HG03521 (cell line): ENCODE measurements at regions not wholly inside any gene's neighbourhood (a gene's known extent, or its start where the extent isn't known, plus 50 kb on each side); places are given as distances from the start of the nearest gene placed in this dataset.

Experiments used
- ATAC-seq: cut with Tn5 transposase; IDR thresholded peaks from one replicate; pipeline ENCODE4 v1.9.1; 2021; ENCODE audit warnings: mild to moderate bottlenecking, moderate library complexity; ENCODE audit not compliant: unreplicated experiment

DNA sequence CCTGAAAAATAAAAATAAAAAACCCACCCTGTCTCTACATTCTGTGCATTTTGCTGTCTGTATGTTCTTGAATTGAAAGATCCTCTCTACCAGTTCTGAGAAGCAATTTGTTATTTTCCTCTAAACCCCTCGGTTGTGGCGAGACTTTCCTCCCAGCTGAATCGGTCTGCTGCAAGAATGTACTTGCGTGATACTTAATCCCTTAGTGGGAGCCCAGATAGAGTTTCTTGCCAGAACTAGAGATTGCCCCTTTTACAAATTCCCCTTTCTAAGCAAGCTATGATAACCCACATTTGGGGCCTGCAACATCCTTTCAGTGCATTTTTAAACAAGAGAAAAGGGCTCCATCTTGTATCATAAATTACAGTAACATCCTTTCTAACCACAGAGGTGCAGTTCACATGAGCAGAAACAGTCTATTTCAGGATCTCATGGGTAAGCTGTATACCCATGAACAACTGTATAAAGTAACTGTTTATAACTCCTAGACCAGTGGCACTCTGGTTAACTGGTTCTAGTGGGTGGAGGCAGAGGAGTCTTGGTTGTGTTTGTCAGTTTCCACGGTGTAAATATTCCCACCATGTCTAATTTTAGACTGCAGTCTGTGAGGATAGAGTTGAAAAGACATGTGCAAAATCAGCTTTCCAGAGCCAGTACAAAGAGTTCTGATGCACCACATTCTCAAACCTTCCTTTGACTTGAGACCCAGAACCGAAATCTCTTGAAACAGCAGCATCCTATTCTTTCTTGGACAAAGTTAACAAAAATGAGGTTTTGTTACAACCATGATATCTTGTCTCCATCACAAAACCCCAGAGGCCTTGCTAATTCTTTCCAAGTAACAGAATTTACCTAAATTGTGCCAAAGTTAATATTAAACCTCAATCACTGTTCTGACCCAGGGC is 113.1 kb upstream of the ZNF217 start:
- ATAC-seq = no peak

DNA sequence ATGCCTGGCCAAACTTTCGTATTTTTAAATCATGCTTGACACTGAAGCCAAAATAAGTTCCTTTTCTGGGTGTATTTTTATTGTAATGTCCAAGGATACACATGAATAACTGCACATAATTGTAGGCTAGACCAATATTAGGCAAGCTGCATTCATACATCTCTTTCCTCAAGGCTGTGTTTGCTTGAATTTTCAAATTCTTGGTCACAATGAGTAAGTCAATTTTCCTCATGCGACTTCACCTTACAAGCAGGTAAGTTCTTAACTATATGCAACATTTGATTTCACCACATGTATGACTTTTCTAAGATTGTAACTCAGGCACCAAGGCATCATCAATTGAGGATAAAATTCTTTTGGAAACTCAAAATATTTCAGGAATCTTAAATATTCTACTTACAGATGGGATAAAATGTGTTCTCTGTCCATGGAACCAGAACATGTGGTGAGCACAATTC is 112.4 kb upstream of the ZNF217 start:
- ATAC-seq = no peak

GRCh38 chr20:53702617-53703016 is 109.0 kb upstream of the ZNF217 start:
- no peak for ATAC-seq

GRCh38 chr20:53699906-53700305 is 106.3 kb upstream of the ZNF217 start:
- ATAC-seq = no peak

DNA sequence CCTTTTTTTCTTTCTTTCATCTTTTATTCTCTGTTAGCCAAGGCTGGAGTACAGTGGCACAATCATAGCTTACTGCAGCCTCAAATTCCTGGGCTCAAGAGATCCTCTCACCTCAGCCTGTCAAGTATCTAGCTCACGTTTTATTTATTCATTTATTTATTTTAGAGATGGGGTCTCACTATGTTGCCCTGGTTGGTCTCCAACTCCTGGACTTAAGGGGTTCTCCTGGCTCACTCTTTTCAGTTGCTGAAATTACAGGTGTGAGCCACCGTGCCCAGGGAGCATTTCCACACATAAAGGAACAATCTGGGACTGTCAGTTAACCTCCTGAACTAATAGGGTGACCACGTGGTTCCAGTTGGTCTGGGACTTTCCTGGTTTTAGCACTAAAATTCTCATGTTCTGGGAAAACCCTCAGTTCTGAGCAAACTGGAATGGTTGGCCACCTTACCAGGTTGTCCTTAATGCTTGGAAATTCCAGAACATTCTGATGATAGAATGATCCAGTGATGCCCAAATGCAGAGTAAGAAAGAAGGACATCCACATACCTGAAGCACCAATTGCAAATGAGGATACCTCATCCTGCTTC is 105.5 kb upstream of the ZNF217 start:
- no peak for ATAC-seq

DNA sequence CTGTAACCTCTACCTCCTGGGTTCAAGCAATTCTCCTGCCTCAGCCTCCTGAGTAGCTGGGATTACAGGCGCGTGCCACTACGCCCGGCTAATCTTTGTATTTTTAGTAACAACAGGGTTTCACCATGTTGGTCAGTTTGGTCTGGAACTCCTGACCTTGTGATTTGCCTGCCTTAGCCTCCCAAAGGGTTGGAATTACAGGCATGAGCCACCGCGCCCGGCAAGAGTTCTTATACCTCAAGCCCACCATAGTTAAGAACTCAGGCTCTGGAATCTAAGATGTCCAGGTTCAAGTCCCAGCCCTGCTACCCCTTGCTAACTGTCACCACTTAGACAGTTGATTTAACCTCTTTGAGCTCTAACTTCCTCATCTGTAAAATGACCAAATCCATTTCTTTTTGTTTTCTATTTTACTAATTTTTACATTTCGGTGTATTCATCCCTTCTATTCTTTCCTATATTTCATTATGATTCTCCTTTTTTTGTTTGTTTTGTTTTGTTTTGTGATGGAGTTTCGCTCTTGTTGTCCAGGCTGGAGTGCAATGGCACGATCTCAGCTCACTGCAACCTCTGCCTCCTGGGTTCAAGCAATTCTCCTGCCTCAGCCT is 104.8 kb upstream of the ZNF217 start:
- ATAC-seq = no peak

- ATAC-seq = no peak
These were observed 102.3 kb upstream of the ZNF217 start for GRCh38 chr20:53695797-53696527.

DNA sequence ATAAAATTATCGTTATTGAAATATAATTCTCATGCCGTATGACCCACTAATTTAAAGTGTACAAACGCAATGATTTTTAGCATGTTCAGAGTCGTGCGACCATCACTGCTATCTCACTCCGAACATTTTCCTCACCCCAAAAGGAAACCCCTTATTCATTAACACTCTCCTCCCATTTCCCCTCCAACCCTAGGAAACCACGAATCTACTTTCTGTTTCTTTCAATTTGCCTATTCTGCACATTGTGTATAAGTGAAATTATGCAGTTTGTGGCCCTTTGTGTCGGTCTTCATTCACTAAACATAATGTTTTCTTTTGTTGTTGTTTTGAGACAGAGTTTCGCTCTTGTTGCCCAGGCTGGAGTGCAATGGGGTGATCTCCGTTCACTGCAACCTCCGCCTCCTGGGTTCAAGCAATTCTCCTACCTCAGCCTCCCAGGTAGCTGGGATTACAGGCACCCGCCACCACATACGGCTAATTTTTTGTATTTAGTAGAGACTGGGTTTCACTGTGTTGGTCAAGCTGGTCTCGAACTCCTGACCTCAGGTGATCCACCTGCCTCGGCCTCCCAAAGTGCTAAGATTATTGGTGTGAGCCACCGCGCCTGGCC is 99.7 kb upstream of the ZNF217 start:
- no peak for ATAC-seq

DNA sequence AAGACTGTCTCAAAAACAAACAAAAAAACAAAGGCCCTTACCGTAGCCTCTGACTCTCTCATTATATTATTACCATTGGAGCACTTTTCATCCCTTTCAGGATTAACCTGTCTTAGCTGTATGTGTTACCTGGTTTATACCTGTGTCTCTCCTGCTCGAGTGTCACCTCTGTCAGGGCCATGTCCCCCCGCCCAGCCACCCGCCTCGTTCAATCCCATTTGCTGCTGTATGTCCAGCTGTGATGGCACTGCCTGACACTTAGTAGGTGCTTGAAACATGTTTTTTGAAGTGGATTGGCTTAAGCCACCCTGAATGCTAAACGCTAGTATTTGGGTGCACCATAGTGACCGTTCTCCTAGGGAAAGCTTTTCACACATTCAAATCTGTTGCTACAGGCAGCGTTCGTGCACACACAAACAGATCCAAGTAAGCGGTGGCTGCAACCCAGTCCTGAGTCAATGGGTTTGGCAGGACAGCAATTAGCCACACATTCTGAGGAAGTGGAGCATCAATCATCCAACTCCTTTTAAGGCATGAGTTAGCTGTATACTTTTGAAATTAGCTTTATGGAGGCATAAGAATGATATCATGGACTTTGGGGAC is 98.9 kb upstream of the ZNF217 start:
- ATAC-seq = no peak

GRCh38 chr20:53691811-53692192 is 98.2 kb upstream of the ZNF217 start:
- ATAC-seq = no peak

DNA sequence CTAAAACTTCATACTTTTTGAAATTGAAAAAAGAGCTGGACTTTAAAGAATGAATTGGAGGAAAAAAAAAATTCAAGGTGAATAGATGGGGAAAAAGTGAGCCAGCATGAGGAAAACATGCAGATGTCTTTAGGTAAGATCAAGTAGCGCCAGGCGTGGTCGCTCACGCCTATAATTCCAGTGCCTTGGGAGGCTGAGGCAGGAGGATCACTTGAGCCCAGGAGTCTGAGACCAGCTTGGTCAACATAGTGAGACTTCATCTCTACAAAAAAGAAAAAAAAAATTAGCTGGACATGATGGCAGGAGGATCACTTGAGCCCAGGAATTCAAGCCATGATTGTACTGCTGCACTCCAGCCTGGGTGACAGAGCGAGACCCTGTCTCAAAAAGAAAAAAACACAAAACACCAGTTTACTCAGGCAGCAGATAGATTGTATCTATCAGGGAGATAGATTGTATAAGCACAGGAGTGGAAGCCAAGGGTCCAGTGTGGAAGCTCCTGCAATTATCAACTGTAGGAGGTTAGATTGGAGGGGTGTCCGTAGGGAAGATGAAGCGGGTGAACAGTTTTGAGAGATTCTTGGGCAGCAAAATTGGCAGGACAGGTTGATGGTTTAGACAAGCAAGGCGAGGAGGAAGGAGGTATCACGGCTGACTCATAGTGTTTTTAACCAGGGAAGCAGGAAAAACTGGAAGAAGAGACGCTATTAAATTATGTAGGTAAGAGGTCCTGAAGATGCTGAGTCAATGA is 97.6 kb upstream of the ZNF217 start:
- no peak for ATAC-seq

GRCh38 chr20:53688085-53688484 is 94.4 kb upstream of the ZNF217 start:
- no peak for ATAC-seq

GRCh38 chr20:53685070-53685595 is 91.5 kb upstream of the ZNF217 start:
- ATAC-seq = no peak

GRCh38 chr20:53683506-53683905 is 89.9 kb upstream of the ZNF217 start:
- ATAC-seq = no peak

DNA sequence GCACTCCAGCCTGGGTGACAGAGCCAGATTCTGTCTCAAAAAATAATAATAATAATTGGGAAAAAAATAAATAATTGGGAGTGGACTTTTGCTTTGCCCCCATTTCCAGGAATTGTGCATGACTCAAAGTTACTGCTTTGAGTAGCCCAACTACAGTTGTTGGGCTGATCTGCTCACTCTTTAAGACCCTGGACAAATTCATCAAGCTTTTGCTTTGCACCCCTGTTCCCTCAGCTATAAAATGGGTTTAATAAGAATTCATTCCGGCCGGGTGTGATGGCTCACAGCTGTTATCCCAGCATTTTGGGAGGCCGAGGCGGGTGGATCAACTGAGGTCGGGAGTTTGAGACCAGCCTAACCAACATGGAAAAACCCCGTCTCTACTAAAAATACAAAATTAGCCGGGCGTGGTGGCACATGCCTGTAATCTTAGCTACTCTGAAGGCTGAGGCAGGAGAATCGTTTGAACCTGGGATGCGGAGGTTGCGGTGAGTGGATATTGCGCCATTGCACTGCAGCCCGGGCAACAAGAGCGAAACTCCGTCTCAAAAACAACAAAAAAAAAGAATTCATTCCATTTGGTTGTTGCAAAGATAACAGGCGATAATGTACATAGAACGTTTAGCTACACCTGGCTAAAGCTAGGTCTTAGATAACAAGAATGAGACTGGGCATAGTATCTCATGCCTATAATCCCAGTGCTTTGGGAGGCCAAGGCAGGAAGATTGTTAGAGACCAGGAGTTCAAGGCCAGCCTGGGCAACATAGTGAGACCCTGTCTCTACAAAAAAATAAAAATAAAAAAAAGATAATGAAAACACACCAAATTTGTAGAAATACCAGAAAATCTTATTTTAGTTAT is 87.9 kb upstream of the ZNF217 start:
- no peak for ATAC-seq

GRCh38 chr20:53679597-53680309 is 86.1 kb upstream of the ZNF217 start:
- no peak for ATAC-seq

DNA sequence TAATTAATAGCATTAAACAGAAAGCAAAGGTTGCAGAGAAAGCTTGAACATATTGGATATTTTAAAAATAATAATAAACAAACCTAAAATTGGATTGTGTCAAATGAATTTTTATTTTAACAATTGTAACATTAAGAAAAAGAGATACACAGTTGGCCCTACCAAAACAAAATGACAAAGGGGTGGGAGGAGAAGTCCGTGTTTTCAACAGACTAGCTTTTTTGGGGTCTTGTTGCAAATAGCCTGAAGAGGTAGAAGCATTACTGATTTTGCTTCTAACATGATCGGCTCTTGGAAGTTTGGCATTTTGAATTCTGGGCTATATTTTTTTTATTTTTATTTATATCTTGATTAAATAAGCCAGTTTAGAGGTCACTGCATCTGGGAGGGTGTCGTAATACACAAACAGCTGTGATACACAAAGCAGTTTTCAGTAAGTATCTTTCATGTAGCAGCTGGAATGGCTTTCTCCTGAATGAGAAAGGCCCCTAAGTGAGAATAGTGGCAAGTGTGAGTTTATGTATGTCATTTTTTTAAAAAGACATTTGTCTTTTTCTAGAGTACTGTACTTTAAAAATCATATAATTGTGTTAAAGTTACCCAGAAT is 85.5 kb upstream of the ZNF217 start:
- no peak for ATAC-seq
